ENCODE measurements at regions not wholly inside any gene's neighbourhood (a gene's known extent, or its start where the extent isn't known, plus 50 kb on each side); places are given as distances from the start of the nearest gene placed in this dataset.

- no peak for TF ChIP-seq CTCF (IDR thresholded peaks at IDR 0.05)
- TF ChIP-seq POLR2AphosphoS5 (IDR thresholded peaks at IDR 0.05; ENCODE audit: low read depth, low read length), result no peak
Observed at GRCh38 chr4:97074531-97074930, 1068.7 kb downstream of the STPG2 start.

All from Panc1 (cell line).